PC-9 (cell line): ENCODE measurements at regions not wholly inside any gene's neighbourhood (a gene's known extent, or its start where the extent isn't known, plus 50 kb on each side); places are given as distances from the start of the nearest gene placed in this dataset.

Source experiments
- EZH2 ChIP-seq: fragments of 200-600 bp; sonication (generic); IDR thresholded peaks from 2 replicates; pipeline ENCODE4 v1.8.0; 2017; ENCODE audit warnings: antibody characterized with exemption, low read depth
- TF ChIP-seq, protein P1 (sequence below): fragments of 200-600 bp; sonication (generic); conservative IDR thresholded peaks from 2 replicates; pipeline ENCODE4 v1.6.1; 2017; ENCODE audit warnings: mixed run types, antibody characterized with exemption, mild to moderate bottlenecking, moderate library complexity

DNA sequence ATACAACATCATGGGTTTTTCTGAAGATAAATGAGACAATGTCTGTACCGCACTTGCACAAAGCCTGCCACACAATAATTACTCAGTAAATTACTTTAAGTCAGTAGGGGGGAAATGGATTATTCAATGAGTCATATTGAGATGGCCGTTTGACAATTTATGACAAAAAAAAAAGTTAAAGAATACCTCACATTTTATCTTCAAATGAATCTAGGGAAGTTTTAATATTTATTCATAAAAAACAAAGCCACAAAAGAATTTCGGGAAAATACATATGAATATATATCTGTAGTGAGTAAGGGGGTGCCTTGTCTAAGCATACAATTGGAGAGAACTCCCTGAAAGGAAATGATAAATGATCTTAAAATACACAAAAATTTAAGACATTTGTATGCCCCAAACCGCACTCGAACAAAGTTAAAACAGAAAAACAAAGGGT lies 197.0 kb upstream of the SLC7A11 start:
- TF ChIP-seq, protein P1, sequence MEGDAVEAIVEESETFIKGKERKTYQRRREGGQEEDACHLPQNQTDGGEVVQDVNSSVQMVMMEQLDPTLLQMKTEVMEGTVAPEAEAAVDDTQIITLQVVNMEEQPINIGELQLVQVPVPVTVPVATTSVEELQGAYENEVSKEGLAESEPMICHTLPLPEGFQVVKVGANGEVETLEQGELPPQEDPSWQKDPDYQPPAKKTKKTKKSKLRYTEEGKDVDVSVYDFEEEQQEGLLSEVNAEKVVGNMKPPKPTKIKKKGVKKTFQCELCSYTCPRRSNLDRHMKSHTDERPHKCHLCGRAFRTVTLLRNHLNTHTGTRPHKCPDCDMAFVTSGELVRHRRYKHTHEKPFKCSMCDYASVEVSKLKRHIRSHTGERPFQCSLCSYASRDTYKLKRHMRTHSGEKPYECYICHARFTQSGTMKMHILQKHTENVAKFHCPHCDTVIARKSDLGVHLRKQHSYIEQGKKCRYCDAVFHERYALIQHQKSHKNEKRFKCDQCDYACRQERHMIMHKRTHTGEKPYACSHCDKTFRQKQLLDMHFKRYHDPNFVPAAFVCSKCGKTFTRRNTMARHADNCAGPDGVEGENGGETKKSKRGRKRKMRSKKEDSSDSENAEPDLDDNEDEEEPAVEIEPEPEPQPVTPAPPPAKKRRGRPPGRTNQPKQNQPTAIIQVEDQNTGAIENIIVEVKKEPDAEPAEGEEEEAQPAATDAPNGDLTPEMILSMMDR = no peak
- no peak for TF ChIP-seq EZH2
